ENCODE measurements at regions not wholly inside any gene's neighbourhood (a gene's known extent, or its start where the extent isn't known, plus 50 kb on each side); places are given as distances from the start of the nearest gene placed in this dataset.

DNA sequence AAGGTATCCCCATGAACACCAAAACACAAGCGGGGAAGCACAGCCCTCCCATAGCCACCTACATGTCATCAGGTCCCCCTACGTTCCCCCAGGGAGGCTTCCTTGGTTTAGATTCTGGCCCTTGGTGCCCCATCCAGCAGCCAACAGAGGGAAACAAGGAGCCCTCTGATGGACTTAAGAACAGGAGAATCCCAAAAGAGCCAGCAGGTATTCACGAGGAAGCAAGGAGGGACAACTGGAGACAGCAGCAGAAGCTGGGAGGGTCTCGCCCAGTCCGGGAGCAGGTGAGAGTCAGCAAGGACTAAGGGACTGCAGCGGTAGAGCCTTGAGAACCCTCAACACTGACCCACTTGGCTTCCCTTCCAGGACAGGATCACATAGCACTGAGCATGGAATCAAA, 58.4 kb upstream of the TOP1 start:
- no peak for DNase-seq (ENCODE audit: low read depth)
- in situ Hi-C loops (cut with HindIII; ENCODE audit: low sequenced_read_pairs), result no loop called here
- peak; percentile 31 for TF ChIP-seq CTCF (IDR thresholded peaks at IDR 0.05; ENCODE audit: low read depth, low read length, missing control alignments)
- no peak overlapping the region for H3K4me3 ChIP-seq (ENCODE audit: low read depth, low read length)

- TF ChIP-seq CTCF (IDR thresholded peaks at IDR 0.05; ENCODE audit: low read depth, low read length, missing control alignments), result no peak
- DNase-seq (ENCODE audit: low read depth), result no peak
- H3K4me3 ChIP-seq (ENCODE audit: low read depth, low read length), result no peak overlapping the region
- in situ Hi-C loops (cut with HindIII; ENCODE audit: low sequenced_read_pairs), result no loop called here
These were observed 51.4 kb upstream of the TOP1 start for GRCh38 chr20:40977218-40977617.

GRCh38 chr20:40978761-40979160, 49.9 kb upstream of the TOP1 start:
- in situ Hi-C loops (cut with HindIII; ENCODE audit: low sequenced_read_pairs), result no loop called here

More at GRCh38 chr20:40978761-40979160, 49.9 kb upstream of the TOP1 start:
- no peak overlapping the region for H3K4me3 ChIP-seq (ENCODE audit: low read depth, low read length)
- DNase-seq (ENCODE audit: low read depth), result no peak
- no peak for TF ChIP-seq CTCF (IDR thresholded peaks at IDR 0.05; ENCODE audit: low read depth, low read length, missing control alignments)
